Hepatocyte (in vitro differentiated cells): ENCODE measurements at regions not wholly inside any gene's neighbourhood (a gene's known extent, or its start where the extent isn't known, plus 50 kb on each side); places are given as distances from the start of the nearest gene placed in this dataset.

ENCODE experiments used
- CTCF ChIP-seq: fragments of 200-600 bp; sonication (generic); IDR thresholded peaks from 2 replicates; pipeline ENCODE4 v1.5.1; 2016; ENCODE audit warnings: antibody characterized with exemption, mild to moderate bottlenecking; ENCODE audit not compliant: poor library complexity
- EZH2 ChIP-seq: fragments of 200-600 bp; sonication (generic); IDR thresholded peaks from 2 replicates; pipeline ENCODE4 v1.6.1; 2016; ENCODE audit warnings: antibody characterized with exemption, mild to moderate bottlenecking, borderline replicate concordance

GRCh38 chr7:119184124-119184788 is 959.8 kb downstream of the ANKRD7 start:
- TF ChIP-seq CTCF, result no peak
- no peak for TF ChIP-seq EZH2
